Spinal cord (tissue), 9 donors: ENCODE measurements at regions not wholly inside any gene's neighbourhood (a gene's known extent, or its start where the extent isn't known, plus 50 kb on each side); places are given as distances from the start of the nearest gene placed in this dataset.
A peak's percentile ranks its signal among the peaks of the same experiment; 100 is the strongest.

Experiments used
- DNase-seq, 6 donors: peaks; one replicate each; pipeline versions ENCODE4 v3.0.0 to v3.0.0-alpha.2; 2013 to 2015; ENCODE audit warnings: low spot score in 6 of 6, low read depth in 4 of 6
- H3K27ac ChIP-seq: one replicate; pipeline ENCODE4 v1.5.1; 2013; ENCODE audit warnings: low read depth, low read length, control low read depth
- H3K27me3 ChIP-seq: one replicate; pipeline ENCODE4 v1.6.1; 2013; ENCODE audit warnings: low read length; ENCODE audit not compliant: control insufficient read depth, insufficient read depth
- H3K36me3 ChIP-seq: one replicate; pipeline ENCODE4 v1.6.1; 2013; ENCODE audit warnings: low read length; ENCODE audit not compliant: control insufficient read depth, insufficient read depth
- H3K4me1 ChIP-seq: one replicate; pipeline ENCODE4 v1.6.1; 2013; ENCODE audit warnings: low read length; ENCODE audit not compliant: control insufficient read depth, insufficient read depth
- H3K4me3 ChIP-seq: one replicate; pipeline ENCODE4 v1.5.1; 2013; ENCODE audit warnings: low read depth, low read length, control low read depth
- H3K9me3 ChIP-seq: one replicate; pipeline ENCODE4 v1.6.1; 2013; ENCODE audit warnings: low read length; ENCODE audit not compliant: control insufficient read depth, insufficient read depth
- WGBS: methylation state at CpG from one replicate; pipeline ENCODE4 v1.1.5; 2013; ENCODE audit warnings: missing lambda C conversion rate; ENCODE audit not compliant: insufficient coverage; 5-methylcytosine and 5-hydroxymethylcytosine counted together
- donor health status: healthy.

DNA sequence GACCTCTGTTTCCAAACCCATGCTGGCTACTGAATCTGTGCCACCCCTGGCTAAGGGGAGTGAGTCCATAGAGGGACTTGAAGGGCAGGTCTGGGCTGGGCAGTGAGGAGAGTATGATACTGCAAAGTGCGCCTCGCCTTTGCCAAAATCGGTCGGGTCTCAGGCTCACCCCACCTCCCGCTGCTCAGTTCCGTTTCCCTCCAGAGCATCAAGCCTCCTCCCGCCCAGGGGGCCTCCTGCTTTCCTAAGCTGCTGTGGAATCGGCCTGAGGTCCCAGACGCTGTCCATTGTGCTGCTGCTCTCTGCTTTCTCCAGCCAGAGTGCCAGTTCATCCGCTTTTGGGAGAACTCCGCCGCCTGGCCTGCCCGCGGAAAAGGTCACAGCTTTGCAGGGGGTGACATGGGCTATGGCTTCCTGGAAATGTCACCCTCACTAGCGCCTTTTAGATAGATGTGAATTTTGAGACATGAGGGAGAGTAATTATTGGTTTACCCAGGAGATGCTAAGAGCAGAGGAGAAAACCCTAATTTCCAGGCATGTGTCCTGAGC lies 1418.4 kb downstream of the UQCRFS1 start:
- 7% methylated on average over 15 of the region's 15 CpGs for WGBS
- Histone ChIP-seq H3K27ac (peak overlapping the region; percentile 72), H3K27me3 (no peaks in the 10 kb centered on the region), H3K4me3 (peak overlapping the region; percentile 57), H3K4me1 (peaks cover 18% of the 10 kb centered on the region), H3K36me3 (peaks cover 8% of the 10 kb centered on the region), H3K9me3 (no peaks in the 10 kb centered on the region)
- no peak for DNase-seq

DNA sequence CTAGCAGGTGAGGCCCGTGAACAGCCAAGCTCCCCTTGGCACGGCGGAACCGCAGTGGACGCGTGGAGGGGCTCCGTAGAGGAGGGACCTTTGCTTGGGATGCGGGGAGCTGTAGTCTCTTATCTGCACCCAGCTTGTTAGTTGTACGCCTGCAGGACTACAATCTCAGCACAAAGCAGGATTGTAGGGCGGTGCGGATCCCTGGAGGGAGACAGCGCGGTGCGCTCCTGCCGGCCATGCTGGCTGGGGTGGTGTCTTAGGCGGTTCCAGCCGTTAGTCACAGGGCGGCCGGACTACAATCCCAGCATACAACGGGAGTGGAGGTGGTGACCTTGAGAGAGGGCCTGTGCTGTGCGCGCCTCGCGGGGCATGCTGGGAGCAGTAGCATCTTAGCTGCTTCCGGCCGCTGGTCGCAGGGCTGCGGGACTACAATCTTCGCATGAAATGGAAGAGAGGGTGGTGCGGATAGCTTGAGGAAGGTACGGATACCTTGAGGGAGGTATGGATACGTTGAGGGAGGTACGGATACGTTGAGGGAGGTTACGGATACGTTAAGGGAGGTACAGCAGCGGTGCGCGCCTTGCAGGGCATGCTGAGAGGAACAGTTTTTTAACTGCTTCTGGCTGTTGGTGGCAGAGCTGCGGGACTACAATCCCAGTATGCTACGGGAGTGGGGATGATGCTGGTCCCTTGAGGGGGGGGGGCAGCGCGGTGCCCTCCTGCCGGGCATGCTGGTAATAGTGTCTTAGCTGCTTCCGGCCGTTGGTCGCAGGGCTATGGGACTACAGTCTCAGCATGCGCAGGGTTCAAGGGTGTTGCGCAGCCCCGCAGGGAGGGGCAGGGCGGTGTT lies 1419.1 kb downstream of the UQCRFS1 start:
- Histone ChIP-seq H3K27me3 (no peaks in the 10 kb centered on the region), H3K4me3 (peak overlapping the region; percentile 57), H3K27ac (peak overlapping the region; percentile 72), H3K9me3 (no peaks in the 10 kb centered on the region), H3K4me1 (peaks cover 18% of the 10 kb centered on the region), H3K36me3 (peaks cover 8% of the 10 kb centered on the region)
- peak; percentile 84 to 98 (median 94) for DNase-seq
- under 1% methylated on average over 50 of the region's 51 CpGs for WGBS

DNA sequence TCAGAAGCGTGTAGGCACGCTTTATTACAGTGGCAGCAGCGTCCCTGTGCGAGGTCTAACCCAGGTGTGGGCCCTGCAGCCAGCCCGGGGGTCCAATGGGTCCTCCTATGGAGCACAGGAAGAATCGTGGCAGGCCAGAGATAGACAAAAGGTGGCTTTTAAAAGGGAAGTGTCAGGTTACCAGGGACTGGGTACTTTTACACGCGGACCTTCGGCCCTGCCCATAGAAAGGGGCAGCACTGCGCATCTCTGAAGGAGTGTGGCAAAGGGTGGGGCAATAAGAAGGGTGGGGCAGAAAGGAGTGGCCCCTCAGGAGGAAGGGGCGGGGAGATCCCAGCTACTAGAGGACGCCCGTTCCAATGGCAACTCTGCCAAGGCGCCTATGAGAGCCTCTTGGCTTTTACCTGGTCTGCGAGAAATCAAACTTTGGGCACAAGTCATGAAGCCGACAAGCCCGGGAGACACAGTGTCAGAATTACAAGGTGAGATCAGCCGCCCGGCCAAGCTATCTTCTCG lies 1419.8 kb downstream of the UQCRFS1 start:
- DNase-seq = peak in 1 of 6 donors; percentile 29
- 0% methylated on average over 20 of the region's 20 CpGs for WGBS
- H3K4me1 ChIP-seq = peaks cover 18% of the 10 kb centered on the region
- H3K36me3 ChIP-seq = peaks cover 8% of the 10 kb centered on the region
- H3K4me3 ChIP-seq = peak overlapping the region; percentile 57
- no peaks in the 10 kb centered on the region for H3K9me3 ChIP-seq
- H3K27me3 ChIP-seq = no peaks in the 10 kb centered on the region
- H3K27ac ChIP-seq = peak overlapping the region; percentile 72

DNA sequence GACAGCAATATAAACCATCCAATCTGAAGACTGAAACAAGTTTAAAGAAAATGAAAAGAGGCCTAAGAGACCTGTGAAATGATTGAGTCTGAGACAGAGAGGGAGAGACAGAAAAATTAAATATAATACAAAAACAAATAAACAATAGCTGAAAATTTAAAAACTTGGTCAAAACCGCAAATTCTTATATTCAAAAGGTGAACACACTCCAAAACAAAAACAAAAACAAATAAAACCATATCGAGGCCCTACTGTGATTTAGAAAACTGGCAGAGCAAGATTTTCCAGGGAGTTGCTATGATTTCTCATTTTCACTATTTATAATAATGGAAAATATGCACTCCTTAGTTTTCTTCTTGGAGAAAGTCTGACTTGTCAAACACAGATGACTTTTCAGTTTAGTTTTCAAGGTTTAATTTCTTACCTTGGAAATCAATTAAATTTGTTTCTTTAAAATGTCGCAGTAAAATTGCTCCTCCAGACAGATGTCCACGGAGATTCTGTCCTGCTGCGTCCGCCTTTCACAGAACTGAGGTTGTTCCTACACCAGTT lies 1420.3 kb downstream of the UQCRFS1 start:
- H3K27ac ChIP-seq = no peak overlapping the region
- H3K36me3 ChIP-seq = peaks cover 6% of the 10 kb centered on the region
- H3K4me1 ChIP-seq = peaks cover 18% of the 10 kb centered on the region
- no peaks in the 10 kb centered on the region for H3K27me3 ChIP-seq
- H3K4me3 ChIP-seq = peak overlapping the region; percentile 57
- 0% methylated on average over 4 of the region's 6 CpGs for WGBS
- DNase-seq = no peak
- no peaks in the 10 kb centered on the region for H3K9me3 ChIP-seq

DNA sequence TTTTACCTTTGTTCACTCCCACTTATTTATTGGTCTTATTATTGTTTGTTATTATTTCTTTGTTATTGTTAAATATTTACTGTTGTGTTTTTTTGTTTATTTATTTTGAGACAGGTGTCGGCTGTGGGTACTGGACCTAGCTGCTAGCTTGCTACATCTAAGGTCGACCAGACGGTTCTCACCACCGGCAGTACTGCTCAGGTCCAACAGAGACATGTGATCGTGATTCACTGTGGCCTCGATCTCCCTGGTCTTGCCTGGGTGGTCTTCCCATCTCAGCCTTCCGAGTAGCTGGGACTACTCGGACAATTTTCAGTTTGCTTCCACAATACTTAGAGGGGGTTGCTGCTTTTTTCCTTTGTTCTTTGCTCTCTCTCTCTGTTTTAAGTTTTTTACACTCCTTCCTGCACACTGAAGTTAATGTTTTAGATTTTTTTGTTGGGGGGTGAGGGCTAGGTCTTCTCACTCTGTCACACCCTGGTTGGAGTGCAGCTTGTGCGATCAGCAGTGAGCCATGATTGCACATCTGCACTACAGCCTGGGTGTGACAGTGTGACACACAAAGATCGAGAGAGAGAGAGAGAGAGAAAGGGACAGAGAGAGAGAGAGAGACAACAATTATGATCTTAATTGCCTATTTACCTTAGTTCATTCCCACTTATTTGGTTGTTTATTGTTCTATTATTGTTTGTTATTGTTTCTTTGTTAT lies 1432.4 kb downstream of the UQCRFS1 start:
- no peaks in the 10 kb centered on the region for H3K27me3 ChIP-seq
- H3K27ac ChIP-seq = no peak overlapping the region
- 83% methylated on average over 7 of the region's 10 CpGs for WGBS
- no peak for DNase-seq
- no peaks in the 10 kb centered on the region for H3K4me1 ChIP-seq
- H3K36me3 ChIP-seq = peaks cover 5% of the 10 kb centered on the region
- H3K4me3 ChIP-seq = no peak overlapping the region
- H3K9me3 ChIP-seq = peaks cover 3% of the 10 kb centered on the region

DNA sequence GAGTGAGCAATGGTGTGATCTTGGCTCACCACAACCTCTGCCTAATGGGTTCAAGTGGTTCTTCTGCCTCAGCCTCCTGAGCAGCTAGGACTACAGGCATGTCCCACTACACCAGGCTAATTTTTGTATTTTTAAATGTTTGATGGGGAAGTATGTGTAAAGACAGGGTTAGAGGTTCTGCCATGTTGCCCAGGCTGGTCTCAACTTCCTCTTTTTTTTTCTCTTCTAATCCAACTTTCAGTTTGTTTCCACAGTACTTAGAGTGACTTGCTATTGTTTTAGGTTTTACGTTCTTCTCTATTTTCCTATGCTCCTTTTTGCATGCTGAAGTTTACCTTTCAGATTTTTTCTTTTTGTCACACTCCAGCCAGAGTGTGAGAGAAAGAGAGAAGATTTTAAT lies 1433.0 kb downstream of the UQCRFS1 start:
- no peaks in the 10 kb centered on the region for H3K4me1 ChIP-seq
- peaks cover 3% of the 10 kb centered on the region for H3K9me3 ChIP-seq
- H3K4me3 ChIP-seq = no peak overlapping the region
- H3K27ac ChIP-seq = no peak overlapping the region
- H3K36me3 ChIP-seq = peaks cover 5% of the 10 kb centered on the region
- no peaks in the 10 kb centered on the region for H3K27me3 ChIP-seq
- DNase-seq = no peak
- no CpG with 5 or more reads among the region's 1 CpG for WGBS

DNA sequence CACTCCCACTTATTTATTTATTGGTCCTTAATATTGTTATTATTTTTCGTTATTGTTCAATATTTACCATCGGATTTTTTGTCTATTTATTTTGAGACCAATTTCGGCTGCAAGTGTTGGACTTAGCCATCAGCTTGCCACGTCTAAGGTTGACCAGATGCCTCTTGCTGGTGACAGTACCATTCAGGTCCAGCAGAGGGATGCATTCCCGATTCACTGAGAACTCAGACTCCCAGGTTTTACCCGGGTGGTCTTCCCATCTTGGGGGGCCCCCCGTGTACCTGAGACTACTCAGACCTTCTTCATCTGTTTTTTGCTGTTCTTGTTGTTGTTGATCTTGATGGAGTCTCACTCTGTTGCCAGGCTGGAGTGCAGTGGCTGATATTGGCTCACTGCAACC lies 1435.2 kb downstream of the UQCRFS1 start:
- Histone ChIP-seq H3K9me3 (peaks cover 10% of the 10 kb centered on the region), H3K4me3 (no peak overlapping the region), H3K27ac (no peak overlapping the region), H3K27me3 (no peaks in the 10 kb centered on the region), H3K36me3 (peaks cover 9% of the 10 kb centered on the region), H3K4me1 (no peaks in the 10 kb centered on the region)
- WGBS = 93% methylated on average over 6 of the region's 7 CpGs
- no peak for DNase-seq

DNA sequence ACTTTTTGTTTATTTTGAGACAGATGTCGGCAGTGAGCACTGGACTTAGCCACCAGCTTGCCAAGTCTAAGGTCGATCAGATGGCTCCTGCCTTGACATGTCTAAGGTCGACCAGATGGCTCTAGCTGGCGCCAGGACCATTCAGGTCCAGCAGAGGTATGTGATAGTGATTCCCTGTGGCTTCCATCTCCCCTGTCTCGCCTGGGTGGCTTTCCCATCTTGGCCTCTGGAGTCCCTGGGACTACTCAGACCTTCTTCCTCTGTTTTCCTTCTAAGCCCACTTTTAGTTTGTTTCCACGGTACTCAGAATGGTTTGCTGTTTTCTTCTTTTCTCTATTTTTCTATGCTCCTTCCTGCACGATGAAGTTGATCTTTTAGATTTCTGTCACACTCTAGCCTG lies 1435.7 kb downstream of the UQCRFS1 start:
- H3K9me3 ChIP-seq = peaks cover 12% of the 10 kb centered on the region
- H3K36me3 ChIP-seq = peaks cover 9% of the 10 kb centered on the region
- no peaks in the 10 kb centered on the region for H3K4me1 ChIP-seq
- no peak overlapping the region for H3K27ac ChIP-seq
- H3K27me3 ChIP-seq = no peaks in the 10 kb centered on the region
- no peak overlapping the region for H3K4me3 ChIP-seq
- 98% methylated on average over 5 of the region's 7 CpGs for WGBS
- no peak for DNase-seq

DNA sequence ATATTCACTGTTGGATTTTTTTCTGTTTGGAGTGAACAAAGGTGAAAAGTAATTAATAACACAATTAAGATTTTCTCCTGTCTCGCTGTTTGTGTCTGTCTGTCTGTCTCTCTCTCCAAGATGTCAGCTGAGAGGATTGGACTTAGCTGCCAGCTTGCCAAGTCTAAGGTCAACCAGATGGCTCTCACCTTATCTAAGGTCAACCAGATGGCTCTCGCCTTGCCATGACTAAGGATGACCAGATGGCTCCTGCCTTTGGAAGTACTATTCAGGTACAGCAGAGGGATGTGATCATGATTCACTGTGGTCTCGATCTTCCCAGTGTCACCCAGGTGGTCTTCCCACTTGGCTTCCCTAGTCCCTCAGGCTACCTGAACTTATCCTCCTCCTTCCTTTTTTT lies 1436.4 kb downstream of the UQCRFS1 start:
- WGBS = 100% methylated on average over 2 of the region's 3 CpGs
- Histone ChIP-seq H3K36me3 (peaks cover 9% of the 10 kb centered on the region), H3K27ac (no peak overlapping the region), H3K4me3 (no peak overlapping the region), H3K27me3 (no peaks in the 10 kb centered on the region), H3K4me1 (no peaks in the 10 kb centered on the region), H3K9me3 (peaks cover 14% of the 10 kb centered on the region)
- DNase-seq = no peak
